Panc1 (cell line): ENCODE measurements at regions not wholly inside any gene's neighbourhood (a gene's known extent, or its start where the extent isn't known, plus 50 kb on each side); places are given as distances from the start of the nearest gene placed in this dataset.

ENCODE experiments used
- ATAC-seq: fragments of 200-7000 bp; cut with Tn5 transposase; 2 replicates; pipeline ENCODE4 v1.9.1; 2020; ENCODE audit warnings: mild to moderate bottlenecking, moderate library complexity
- BruUV-seq: library from RNA; stranded (reverse); fragments of 400-500 nt; replicated peaks from 2 replicates; lab custom pipeline; 2021; lab: Mats Ljungman, UMichigan
- CTCF ChIA-PET: fragments of 300-600 bp; sonication (Branson Sonifier 250); formaldehyde crosslinking; loops from one replicate; lab custom pipeline; 2022; ENCODE audit warnings: antibody characterized with exemption; lab: Charles Lee
- POLR2A ChIA-PET: fragments of 300-600 bp; sonication (Branson Sonifier 250); formaldehyde crosslinking; loops from one replicate; lab custom pipeline; 2022; ENCODE audit warnings: antibody characterized with exemption; lab: Charles Lee
- DNase-seq: peaks from one replicate; pipeline ENCODE4 v3.0.0-alpha.2; 2010; ENCODE audit warnings: low read depth, low spot score
- H3K27ac ChIP-seq: 2 replicates; pipeline ENCODE4 v1.5.1; 2011; ENCODE audit warnings: mild to moderate bottlenecking, low read length, inconsistent platforms
- H3K27me3 ChIP-seq: fragments of 200-500 bp; sonication (Bioruptor generic); 2 replicates; pipeline ENCODE4 v1.6.0; 2014; ENCODE audit warnings: low read length, inconsistent platforms; ENCODE audit not compliant: control insufficient read depth, insufficient read depth
- H3K36me3 ChIP-seq: fragments of 200-500 bp; sonication (Bioruptor generic); 2 replicates; pipeline ENCODE4 v1.5.1; 2014; ENCODE audit warnings: inconsistent platforms, mild to moderate bottlenecking, low read length, moderate library complexity; ENCODE audit not compliant: control insufficient read depth, insufficient read depth
- H3K4me1 ChIP-seq: 2 replicates; pipeline ENCODE4 v1.5.1; 2011; ENCODE audit warnings: inconsistent platforms, mild to moderate bottlenecking, low read length, moderate library complexity; ENCODE audit not compliant: control insufficient read depth, insufficient read depth
- H3K4me3 ChIP-seq, 2 experiments: 2 replicates each; pipeline ENCODE4 v1.5.1; 2011 to 2012; ENCODE audit warnings: low read depth in 2 of 2, low read length in 2 of 2, mild to moderate bottlenecking in 2 of 2, inconsistent platforms in 1 of 2, moderate library complexity in 1 of 2
- H3K9me3 ChIP-seq: fragments of 200-500 bp; sonication (Bioruptor generic); 2 replicates; pipeline ENCODE4 v1.5.1; 2014; ENCODE audit warnings: low read depth, mild to moderate bottlenecking, inconsistent platforms, low read length, moderate library complexity; ENCODE audit not compliant: control insufficient read depth, insufficient read depth
- CTCF ChIP-seq: fragments of 450-650 bp; IDR thresholded peaks from 2 replicates; pipeline ENCODE4 v1.5.1; 2017; ENCODE audit warnings: mild to moderate bottlenecking
- POLR2AphosphoS5 ChIP-seq: IDR thresholded peaks from 2 replicates; pipeline ENCODE4 v1.6.1; 2012; ENCODE audit warnings: mild to moderate bottlenecking, low read depth, low read length, moderate library complexity
- REST ChIP-seq, 2 experiments: IDR thresholded peaks; 2 replicates each; pipeline ENCODE4 v1.6.1; 2011 to 2012; ENCODE audit warnings: low read depth in 2 of 2, control low read depth in 1 of 2, low read length in 1 of 2, mild to moderate bottlenecking in 1 of 2, moderate library complexity in 1 of 2; ENCODE audit not compliant: insufficient read depth in 1 of 2
- SIN3A ChIP-seq: IDR thresholded peaks from 2 replicates; pipeline ENCODE4 v1.6.1; 2012; ENCODE audit warnings: low read depth, mild to moderate bottlenecking, low read length, moderate library complexity, borderline replicate concordance; ENCODE audit not compliant: insufficient read depth
- TCF7L2 ChIP-seq: IDR thresholded peaks from 2 replicates; pipeline ENCODE4 v1.6.1; 2011; ENCODE audit warnings: mild to moderate bottlenecking, low read depth, low read length, inconsistent platforms
- in situ Hi-C: cut with HindIII; loops from 2 replicates; pipeline ENCODE4 v1.10.0; 2016; ENCODE audit warnings: low sequenced_read_pairs, low pct_unique_long_range_greater_than_20kb
- intact Hi-C: fragments of 100-400 bp; cut with micrococcal nuclease; formaldehyde crosslinking; loops from one replicate; pipeline ENCODE4 v1.10.0; 2022; ENCODE audit not compliant: unreplicated experiment

GRCh38 chr6:87990871-87991270 lies 56.8 kb upstream of the SPACA1 start:
- DNase-seq (no peak), ATAC-seq (no peak)
- Histone ChIP-seq H3K27me3 (no peaks in the 10 kb centered on the region), H3K36me3 (no peaks in the 10 kb centered on the region), H3K4me3 (no peak overlapping the region), H3K9me3 (no peaks in the 10 kb centered on the region), H3K4me1 (no peaks in the 10 kb centered on the region), H3K27ac (no peak overlapping the region)
- intact Hi-C loops = no loop called here
- ChIA-PET CTCF (no interaction called here), POLR2A (no interaction called here)
- TF ChIP-seq REST (IDR thresholded peaks at IDR 0.05; ENCODE audit: insufficient read depth in 1 of 2, low read depth in 2 of 2, low read length in 1 of 2) (no peak), CTCF (no peak), TCF7L2 (no peak), POLR2AphosphoS5 (no peak), SIN3A (no peak)
- in situ Hi-C loops = no loop called here
- BruUV-seq = no TSS peak

- CTCF ChIA-PET = no interaction called here
- in situ Hi-C loops = no loop called here
- POLR2A ChIA-PET = no interaction called here
- Histone ChIP-seq H3K4me1 (no peaks in the 10 kb centered on the region), H3K4me3 (no peak overlapping the region), H3K36me3 (no peaks in the 10 kb centered on the region), H3K27me3 (no peaks in the 10 kb centered on the region), H3K27ac (no peak overlapping the region), H3K9me3 (no peaks in the 10 kb centered on the region)
- no peak for TF ChIP-seq SIN3A
- no peak for TF ChIP-seq POLR2AphosphoS5
- no peak for TF ChIP-seq TCF7L2
- no peak for TF ChIP-seq CTCF
- no peak for TF ChIP-seq REST (IDR thresholded peaks at IDR 0.05; ENCODE audit: insufficient read depth in 1 of 2, low read depth in 2 of 2, low read length in 1 of 2)
- intact Hi-C loops = no loop called here
- BruUV-seq = no TSS peak
- ATAC-seq (no peak), DNase-seq (no peak)
These were observed 65.5 kb upstream of the SPACA1 start for GRCh38 chr6:87982134-87982533.
